ENCODE measurements at regions not wholly inside any gene's neighbourhood (a gene's known extent, or its start where the extent isn't known, plus 50 kb on each side); places are given as distances from the start of the nearest gene placed in this dataset.

- no peak overlapping the region for H3K27ac ChIP-seq
- H3K4me3 ChIP-seq: no peak overlapping the region
Measured at GRCh38 chr7:15985587-15986384, 299.3 kb upstream of the MEOX2 start.

DNA sequence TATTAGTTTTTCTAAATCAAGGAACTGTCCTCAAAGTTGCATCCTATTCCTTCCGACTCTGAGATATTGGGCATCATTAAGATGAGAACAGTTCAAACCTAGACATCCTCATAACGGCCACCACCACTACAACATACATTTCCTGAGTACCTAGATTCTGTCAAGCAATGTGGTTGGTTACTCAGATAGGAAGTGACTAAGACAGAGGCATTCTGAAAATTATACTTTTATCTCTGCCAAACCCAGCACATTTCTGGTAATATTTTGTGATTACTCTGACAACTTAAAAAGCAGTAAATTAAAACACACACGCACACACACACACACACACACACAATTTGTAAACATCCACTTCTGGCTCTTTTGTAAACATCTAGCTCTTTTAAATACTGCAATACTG, 291.2 kb upstream of the MEOX2 start:
- Histone ChIP-seq H3K27ac (no peak overlapping the region), H3K4me3 (no peak overlapping the region)

DNA sequence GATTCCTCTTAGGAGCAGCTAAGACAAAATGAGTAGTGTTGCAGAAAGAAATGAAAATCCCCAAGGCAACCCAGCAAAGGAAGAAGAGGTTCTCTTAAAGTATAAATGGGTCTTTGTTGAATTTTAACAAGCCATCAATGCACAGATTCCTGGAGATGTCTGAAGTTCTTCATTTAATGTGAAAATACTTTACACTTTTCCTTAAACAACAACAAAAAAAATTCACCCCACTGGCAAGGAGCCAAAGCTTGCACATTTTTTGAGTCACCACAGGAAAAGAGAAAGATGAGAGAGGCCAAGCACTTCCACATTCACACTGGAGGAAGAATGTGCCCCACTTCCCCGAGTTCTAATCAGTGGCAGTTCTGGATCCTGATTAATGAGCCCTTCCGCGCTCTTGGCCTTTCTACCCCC, 286.4 kb upstream of the MEOX2 start:
- H3K4me3 ChIP-seq: no peak overlapping the region
- H3K27ac ChIP-seq: no peak overlapping the region

- Histone ChIP-seq H3K4me3 (no peak overlapping the region), H3K27ac (no peak overlapping the region)
Measured at GRCh38 chr7:15967551-15967950, 281.1 kb upstream of the MEOX2 start.

GRCh38 chr7:15967121-15967520, 280.6 kb upstream of the MEOX2 start:
- no peak overlapping the region for H3K27ac ChIP-seq

DNA sequence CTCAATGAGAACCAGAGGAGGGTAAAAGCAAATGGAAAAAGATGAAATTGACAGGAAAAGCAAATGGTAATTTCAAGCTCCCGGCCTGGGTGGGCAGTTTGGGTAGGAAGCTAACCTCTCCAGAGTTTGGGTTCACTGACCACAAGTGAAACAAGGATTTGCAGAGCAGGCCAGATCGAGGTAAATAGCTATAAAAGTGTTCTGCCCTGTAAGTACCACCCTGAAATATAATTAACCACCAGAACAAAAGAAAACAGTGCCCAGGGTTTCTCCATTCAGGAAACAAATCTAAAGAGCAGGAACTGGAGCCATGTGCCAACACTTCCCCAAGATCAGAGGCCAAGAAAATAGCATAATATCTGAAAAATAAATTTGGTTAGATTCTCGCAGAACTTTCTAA, 276.7 kb upstream of the MEOX2 start:
- no peak overlapping the region for H3K27ac ChIP-seq
- no peak overlapping the region for H3K4me3 ChIP-seq

More at GRCh38 chr7:15967121-15967520, 280.6 kb upstream of the MEOX2 start:
- H3K4me3 ChIP-seq: no peak overlapping the region

DNA sequence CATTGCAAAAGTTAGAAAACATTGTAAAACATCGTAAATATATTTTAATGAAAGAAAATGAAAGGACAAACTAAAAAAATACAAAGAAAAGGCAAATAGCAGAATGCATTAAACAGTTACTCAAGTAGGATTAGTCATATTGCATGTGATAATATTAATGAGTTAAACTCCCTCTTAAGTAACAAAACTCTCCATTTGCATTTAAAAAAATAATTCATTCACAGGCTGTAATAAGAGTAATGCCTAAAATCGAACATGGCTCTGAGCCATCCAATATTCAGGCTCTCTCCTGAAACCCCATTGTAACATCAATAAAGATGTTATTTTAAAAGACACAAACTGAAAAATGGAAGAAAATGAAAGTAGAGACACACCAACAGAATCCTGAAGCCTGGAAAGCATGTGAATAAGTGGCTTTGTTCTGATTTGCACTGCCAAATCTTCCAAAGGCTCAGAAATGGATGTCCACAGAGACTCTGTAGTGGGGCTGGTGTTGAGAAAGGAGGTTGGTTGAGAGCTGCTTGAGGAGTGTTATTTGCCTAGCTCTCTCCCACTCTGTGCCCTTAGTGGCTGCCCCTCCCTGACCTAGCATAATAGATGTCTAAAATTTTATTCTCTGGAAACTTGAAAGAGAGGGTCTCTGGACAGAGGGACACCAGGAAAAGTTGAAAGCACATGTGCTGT, 268.3 kb upstream of the MEOX2 start:
- Histone ChIP-seq H3K27ac (peak overlapping the region in 4 of 21 experiments; percentile 16 to 57 (median 25)), H3K4me3 (no peak overlapping the region)

DNA sequence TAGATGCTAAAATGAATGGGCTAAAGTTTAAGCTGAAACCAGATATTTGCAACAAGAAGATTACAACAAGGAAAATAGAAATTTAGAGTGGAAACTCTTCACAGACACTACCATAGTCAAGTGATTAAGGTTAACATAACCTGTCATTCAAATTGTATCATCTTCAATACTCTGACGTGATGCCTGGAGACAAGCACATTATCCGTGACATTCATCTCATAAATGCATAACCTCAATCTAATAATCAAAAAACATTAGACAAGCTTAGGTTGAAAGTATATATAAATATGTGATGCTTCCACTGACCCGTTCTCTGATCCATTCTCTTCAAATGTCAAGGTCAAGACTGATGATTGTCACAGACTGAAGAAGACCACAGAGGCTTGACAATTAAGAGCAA, 263.8 kb upstream of the MEOX2 start:
- H3K27ac ChIP-seq: no peak overlapping the region
- no peak overlapping the region for H3K4me3 ChIP-seq

- no peak overlapping the region for H3K27ac ChIP-seq
Measured at GRCh38 chr7:15947754-15948153, 261.3 kb upstream of the MEOX2 start.

DNA sequence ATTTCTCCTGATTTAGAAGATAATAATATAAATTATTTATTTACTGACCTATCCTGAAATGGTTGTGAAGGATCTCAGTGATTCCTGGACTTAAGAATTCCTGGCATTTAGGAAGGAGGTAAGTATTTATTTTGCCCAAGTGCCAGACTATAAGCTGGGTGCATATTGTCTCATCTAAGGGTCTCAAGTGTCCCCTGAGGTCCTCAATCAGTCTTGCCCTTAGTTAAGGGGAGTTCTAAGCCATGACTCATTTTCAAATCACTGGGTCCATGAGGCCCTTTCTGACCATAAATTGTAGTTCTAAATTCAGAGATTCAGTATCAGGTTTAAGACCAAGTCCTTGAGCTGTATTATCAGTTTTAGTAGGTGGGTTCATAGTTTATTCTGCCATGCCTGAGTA, 251.6 kb upstream of the MEOX2 start:
- Histone ChIP-seq H3K27ac (no peak overlapping the region), H3K4me3 (no peak overlapping the region)

More at GRCh38 chr7:15947754-15948153, 261.3 kb upstream of the MEOX2 start:
- no peak overlapping the region for H3K4me3 ChIP-seq

GRCh38 chr7:15937571-15937970, 251.1 kb upstream of the MEOX2 start:
- Histone ChIP-seq H3K27ac (no peak overlapping the region), H3K4me3 (no peak overlapping the region)

GRCh38 chr7:15936991-15937390, 250.5 kb upstream of the MEOX2 start:
- H3K27ac ChIP-seq: no peak overlapping the region

DNA sequence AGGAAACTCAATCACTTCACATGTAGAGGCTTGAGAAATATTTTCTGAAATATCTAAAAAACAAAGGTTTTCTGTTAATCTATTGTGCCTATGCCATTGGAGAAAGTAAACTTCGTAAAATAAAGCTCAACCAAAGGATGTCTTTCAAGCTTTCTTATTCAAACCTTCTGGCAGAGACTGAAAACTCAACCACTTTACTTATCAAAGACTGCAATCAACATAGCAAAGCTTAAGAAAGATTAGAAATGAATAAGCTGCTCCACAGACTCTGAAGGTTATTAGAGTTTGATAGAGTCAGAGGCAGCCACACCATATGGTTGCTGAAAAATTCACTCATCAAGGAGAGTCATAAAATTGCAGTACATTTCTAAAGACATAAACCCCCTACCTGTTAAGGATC, 245.8 kb upstream of the MEOX2 start:
- Histone ChIP-seq H3K4me3 (no peak overlapping the region), H3K27ac (no peak overlapping the region)

More at GRCh38 chr7:15936991-15937390, 250.5 kb upstream of the MEOX2 start:
- H3K4me3 ChIP-seq: no peak overlapping the region

GRCh38 chr7:15929411-15929810, 242.9 kb upstream of the MEOX2 start:
- H3K4me3 ChIP-seq: no peak overlapping the region
- H3K27ac ChIP-seq: no peak overlapping the region

GRCh38 chr7:15925608-15926007, 239.1 kb upstream of the MEOX2 start:
- no peak overlapping the region for H3K4me3 ChIP-seq
- no peak overlapping the region for H3K27ac ChIP-seq

DNA sequence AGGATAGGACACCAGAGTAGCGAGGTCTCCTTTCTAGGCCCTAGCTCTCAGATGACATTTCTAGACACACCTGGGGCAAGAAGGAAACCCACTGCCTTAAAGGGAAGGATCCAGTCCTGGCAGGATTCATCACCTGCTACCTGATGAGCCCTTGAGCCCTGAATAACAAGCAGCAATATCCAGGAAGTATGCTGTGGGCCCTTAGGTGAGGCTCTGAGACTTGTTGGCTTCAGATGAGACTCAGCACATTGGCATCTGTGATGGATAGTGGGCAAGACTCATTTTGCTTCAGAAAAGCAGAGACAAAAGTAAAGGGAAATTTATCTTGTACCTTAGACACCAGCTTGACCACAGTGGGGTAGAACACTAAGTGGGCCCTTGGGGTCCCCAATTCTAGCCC, 238.4 kb upstream of the MEOX2 start:
- Histone ChIP-seq H3K27ac (no peak overlapping the region), H3K4me3 (no peak overlapping the region)

GRCh38 chr7:15922002-15922401, 235.5 kb upstream of the MEOX2 start:
- Histone ChIP-seq H3K27ac (no peak overlapping the region), H3K4me3 (no peak overlapping the region)

- H3K27ac ChIP-seq: peak overlapping the region in 2 of 21 experiments; percentile 39 to 63
- H3K4me3 ChIP-seq: no peak overlapping the region
Measured at GRCh38 chr7:15921576-15921975, 235.1 kb upstream of the MEOX2 start.

DNA sequence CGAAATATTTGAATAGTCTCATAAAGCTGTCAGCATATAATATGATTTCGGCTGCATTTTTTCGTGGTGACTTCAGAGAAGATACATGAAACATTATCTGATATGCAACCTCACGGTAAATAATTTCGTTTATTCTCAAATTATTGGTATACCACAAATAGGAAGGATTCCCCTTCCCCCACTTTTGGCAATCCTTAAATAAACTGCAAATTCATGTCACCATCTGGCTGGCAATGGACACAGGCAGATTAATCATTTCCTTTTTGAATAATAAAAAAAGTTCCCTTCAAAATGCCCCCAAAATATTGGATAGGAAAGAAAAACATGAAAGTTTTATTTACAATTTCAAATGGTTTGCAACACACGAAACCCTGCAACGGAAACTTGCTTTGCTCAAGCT, 234.5 kb upstream of the MEOX2 start:
- Histone ChIP-seq H3K4me3 (no peak overlapping the region), H3K27ac (peak overlapping the region in 2 of 21 experiments; percentile 39 to 63)

- peak overlapping the region in 5 of 21 experiments; percentile 7 to 75 (median 49) for H3K27ac ChIP-seq
- H3K4me3 ChIP-seq: no peak overlapping the region
Measured at GRCh38 chr7:15916681-15917380, 230.3 kb upstream of the MEOX2 start.
